K562 (cell line): ENCODE measurements at regions not wholly inside any gene's neighbourhood (a gene's known extent, or its start where the extent isn't known, plus 50 kb on each side); places are given as distances from the start of the nearest gene placed in this dataset.

Experiments used
- ATAC-seq: fragments of 200-7000 bp; cut with Tn5 transposase; 3 replicates; pipeline ENCODE4 v1.9.1; 2020; ENCODE audit warnings: moderate library complexity
- BruUV-seq: library from RNA; stranded (reverse); fragments of 400-500 nt; replicated peaks from 2 replicates; lab custom pipeline; 2021; lab: Mats Ljungman, UMichigan
- CTCF ChIA-PET: fragments of 300-600 bp; formaldehyde crosslinking; extraction: SDS; loops from one replicate; lab custom pipeline; 2021; ENCODE audit warnings: low intra/inter-chr PET ratio; lab: Yijun Ruan, JAX
- POLR2A ChIA-PET: fragments of 300-600, 350-650 bp; sonication (Branson Sonifier 250); formaldehyde crosslinking; extraction: SDS; loops from one replicate; lab custom pipeline; 2021; ENCODE audit warnings: antibody characterized with exemption, inconsistent platforms; lab: Yijun Ruan, JAX
- DNase-seq, 4 experiments: peaks; one replicate each; pipeline versions ENCODE4 v3.0.0 to v3.0.0-alpha.2; 2011 to 2018; ENCODE audit warnings: low spot score in 3 of 4, mixed read lengths in 3 of 4; ENCODE audit errors: extremely low read depth in 1 of 4
- FAIRE-seq: peaks from 2 replicates; lab custom pipeline; 2011; peaks lifted over from hg19 to GRCh38; lab: Jason Lieb, UNC
- H2AFZ ChIP-seq: 2 replicates; pipeline ENCODE4 v1.6.0; 2011; ENCODE audit warnings: low read depth, low read length, control low read depth, inconsistent platforms
- H3K27ac ChIP-seq: fragments of 200-600 bp; 3 replicates; pipeline ENCODE4 v1.8.0; 2011; ENCODE audit warnings: low read depth, mild to moderate bottlenecking, control low read depth, inconsistent platforms, low read length, moderate library complexity, mixed read lengths; ENCODE audit errors: extremely low read depth
- H3K27me3 ChIP-seq, 2 experiments: fragments of 300-600 bp in 1 of 2; 2 replicates in 1 of 2; 3 replicates in 1 of 2; pipeline versions ENCODE4 v1.6.0 to v1.8.0; 2011; ENCODE audit warnings: inconsistent platforms in 2 of 2, low read length in 2 of 2, mild to moderate bottlenecking in 1 of 2, mixed read lengths in 1 of 2, moderate library complexity in 1 of 2; ENCODE audit not compliant: control insufficient read depth in 2 of 2, insufficient read depth in 2 of 2
- H3K36me3 ChIP-seq: fragments of 300-600 bp; 3 replicates; pipeline ENCODE4 v1.8.0; 2011; ENCODE audit warnings: mild to moderate bottlenecking, low read length, inconsistent platforms; ENCODE audit not compliant: control insufficient read depth, insufficient read depth
- H3K4me1 ChIP-seq, 2 experiments: fragments of 200-600 bp in 1 of 2; replicated peaks in 1 of 2; 2 replicates in 1 of 2; 3 replicates in 1 of 2; pipeline versions ENCODE4 v1.5.1 to v1.8.0; 2011; ENCODE audit warnings: inconsistent platforms in 2 of 2, low read length in 2 of 2, mild to moderate bottlenecking in 1 of 2, mixed read lengths in 1 of 2, moderate library complexity in 1 of 2; ENCODE audit not compliant: control insufficient read depth in 2 of 2, insufficient read depth in 2 of 2
- H3K4me2 ChIP-seq: 2 replicates; pipeline ENCODE4 v1.6.1; 2011; ENCODE audit warnings: low read length, control low read depth, inconsistent platforms, mixed read lengths; ENCODE audit not compliant: insufficient read depth
- H3K4me3 ChIP-seq: fragments of 200-600 bp; sonication (generic), shearing (Covaris generic); 2 replicates; pipeline ENCODE4 v1.5.1; 2016; ENCODE audit warnings: control low read depth, inconsistent platforms
- H3K79me2 ChIP-seq: fragments of 200-600 bp; 3 replicates; pipeline ENCODE4 v1.8.0; 2011; ENCODE audit warnings: low read length, inconsistent platforms; ENCODE audit not compliant: control insufficient read depth, insufficient read depth
- H3K9ac ChIP-seq, 2 experiments: 2 replicates each; pipeline versions ENCODE4 v1.6.0 to v1.6.1; 2011; ENCODE audit warnings: low read depth in 2 of 2, low read length in 2 of 2, control low read depth in 1 of 2, inconsistent platforms in 1 of 2, mild to moderate bottlenecking in 1 of 2, mixed read lengths in 1 of 2; ENCODE audit not compliant: insufficient read depth in 1 of 2
- H3K9me1 ChIP-seq: one replicate; pipeline ENCODE4 v1.6.0; 2011; ENCODE audit warnings: inconsistent platforms, mild to moderate bottlenecking, low read length, moderate library complexity; ENCODE audit not compliant: control insufficient read depth, insufficient read depth
- H3K9me3 ChIP-seq: replicated peaks from 2 replicates; pipeline ENCODE4 v1.5.1; 2011; ENCODE audit warnings: low read depth, low read length, inconsistent platforms; ENCODE audit not compliant: control insufficient read depth, insufficient read depth
- H4K20me1 ChIP-seq: replicated peaks from 2 replicates; pipeline ENCODE4 v1.6.1; 2011; ENCODE audit warnings: low read length, inconsistent platforms, mixed read lengths; ENCODE audit not compliant: control insufficient read depth, insufficient read depth
- ARID2 ChIP-seq: fragments of 450-650 bp; IDR thresholded peaks from 2 replicates; pipeline ENCODE4 v1.6.1; 2017; ENCODE audit warnings: antibody characterized with exemption, mild to moderate bottlenecking
- HNRNPH1 ChIP-seq: fragments of 200-400 bp; formaldehyde crosslinking; optimal IDR thresholded peaks from 2 replicates; pipeline ENCODE3; 2017; ENCODE audit warnings: low read depth, mild to moderate bottlenecking, low read length, moderate library complexity
- JUNB ChIP-seq: fragments of 450-650 bp; formaldehyde crosslinking; conservative IDR thresholded peaks from 2 replicates; pipeline ENCODE4 v1.4.0; 2020; ENCODE audit warnings: mild to moderate bottlenecking
- SETDB1 ChIP-seq: IDR thresholded peaks from one replicate; pipeline ENCODE4 v1.6.1; 2012; ENCODE audit warnings: low read length, control low read depth, inconsistent platforms
- SRSF3 ChIP-seq: fragments of 200-400 bp; formaldehyde crosslinking; IDR thresholded peaks from 2 replicates; pipeline ENCODE4 v1.6.1; 2016; ENCODE audit warnings: mild to moderate bottlenecking, low read length, moderate library complexity; ENCODE audit not compliant: insufficient read depth
- ZC3H11A ChIP-seq: IDR thresholded peaks from 2 replicates; pipeline ENCODE4 v1.6.1; 2012; ENCODE audit warnings: low read depth, low read length, improper control_type of control experiment
- WGBS: fragments of 100-300 bp; shearing (Covaris generic); methylation state at CpG from one replicate; pipeline ENCODE4 v1.1.6; 2016; ENCODE audit warnings: low coverage, mixed read lengths; ENCODE audit not compliant: insufficient coverage; ENCODE audit errors: missing lambda C conversion rate; 5-methylcytosine and 5-hydroxymethylcytosine counted together
- in situ Hi-C: fragments of 300-500 bp; cut with MboI; formaldehyde crosslinking; loops from 4 replicates; pipeline ENCODE4 v1.15.0; 2018; ENCODE audit warnings: inconsistent platforms, mixed read lengths
- intact Hi-C: fragments of 100-400 bp; cut with micrococcal nuclease; formaldehyde crosslinking; loops from 2 replicates; pipeline ENCODE4 v1.14.2; 2022
- TF ChIP-seq, protein P1 (sequence below), 2 experiments: IDR thresholded peaks in 1 of 2; conservative IDR thresholded peaks in 1 of 2; 2 replicates each; pipeline ENCODE4 v1.6.1; 2016; ENCODE audit warnings: low read depth in 2 of 2, mild to moderate bottlenecking in 1 of 2, missing compliant biosample characterization in 1 of 2, missing genetic modification characterization in 1 of 2, moderate library complexity in 1 of 2

DNA sequence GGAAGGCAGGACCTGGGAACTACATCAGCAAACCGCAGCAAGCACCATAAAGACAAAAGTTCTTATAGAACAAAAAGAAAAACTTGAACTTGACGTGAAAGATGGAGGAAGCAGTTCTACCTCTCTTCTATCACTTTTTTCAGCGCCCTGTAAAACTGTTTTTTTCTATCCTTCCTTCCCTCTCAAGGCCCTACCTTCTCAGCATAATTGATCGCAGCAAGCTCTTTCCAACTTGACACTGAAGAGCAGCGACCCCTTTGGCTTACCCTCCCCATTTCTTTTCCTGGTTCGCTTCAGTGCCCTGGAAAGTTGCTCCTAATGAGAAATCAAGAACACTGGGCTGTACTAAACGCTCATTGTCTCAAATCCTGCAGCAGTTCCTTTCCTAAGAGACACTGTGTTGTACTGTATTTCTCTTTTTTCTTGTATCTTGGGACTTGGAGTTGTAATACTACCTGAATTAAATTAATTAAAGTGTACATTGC, 150.6 kb upstream of the SLC4A4 start:
- no peak for FAIRE-seq
- Histone ChIP-seq H3K4me1 (peaks cover 0 to 16% of the 10 kb centered on the region in 2 experiments; a peak in 1 of 5 replicates), H3K36me3 (no peaks in the 10 kb centered on the region), H3K4me2 (no peak overlapping the region), H3K79me2 (no peaks in the 10 kb centered on the region), H3K9me3 (no peaks in the 10 kb centered on the region), H3K27ac (no peak overlapping the region), H2AFZ (no peak overlapping the region), H3K27me3 (peaks cover 0 to 5% of the 10 kb centered on the region in 2 experiments; a peak in 2 of 5 replicates), H3K9ac (no peak overlapping the region), H3K9me1 (no peaks in the 10 kb centered on the region), H4K20me1 (no peaks in the 10 kb centered on the region), H3K4me3 (no peak overlapping the region)
- no peak for DNase-seq
- no TSS peak for BruUV-seq
- WGBS: 5% methylated on average over 7 of the region's 7 CpGs
- in situ Hi-C loops (no loop called here), intact Hi-C loops (loop anchor here (10.0 kb wide), 1 partner anchor 367 kb away; no protein-coding TSS in a partner anchor)
- no peak for TF ChIP-seq HNRNPH1
- TF ChIP-seq ARID2: no peak
- TF ChIP-seq SETDB1: no peak
- TF ChIP-seq ZC3H11A: no peak
- TF ChIP-seq SRSF3: no peak
- TF ChIP-seq, protein P1, sequence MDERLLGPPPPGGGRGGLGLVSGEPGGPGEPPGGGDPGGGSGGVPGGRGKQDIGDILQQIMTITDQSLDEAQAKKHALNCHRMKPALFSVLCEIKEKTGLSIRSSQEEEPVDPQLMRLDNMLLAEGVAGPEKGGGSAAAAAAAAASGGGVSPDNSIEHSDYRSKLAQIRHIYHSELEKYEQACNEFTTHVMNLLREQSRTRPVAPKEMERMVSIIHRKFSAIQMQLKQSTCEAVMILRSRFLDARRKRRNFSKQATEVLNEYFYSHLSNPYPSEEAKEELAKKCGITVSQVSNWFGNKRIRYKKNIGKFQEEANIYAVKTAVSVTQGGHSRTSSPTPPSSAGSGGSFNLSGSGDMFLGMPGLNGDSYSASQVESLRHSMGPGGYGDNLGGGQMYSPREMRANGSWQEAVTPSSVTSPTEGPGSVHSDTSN (CRISPR knock-in tag; IDR thresholded peaks at IDR 0.05; ENCODE audit: low read depth): no peak
- TF ChIP-seq, protein P1 (tag; conservative IDR thresholded peaks at IDR 0.05; ENCODE audit: low read depth): no peak
- TF ChIP-seq JUNB (CRISPR knock-in tag): no peak
- POLR2A ChIA-PET: no interaction called here
- CTCF ChIA-PET: no interaction called here
- no peak for ATAC-seq
